ENCODE measurements at regions not wholly inside any gene's neighbourhood (a gene's known extent, or its start where the extent isn't known, plus 50 kb on each side); places are given as distances from the start of the nearest gene placed in this dataset.
A peak's percentile ranks its signal among the peaks of the same experiment; 100 is the strongest.
"Not testable (repeated sequence)": the region's sequence is repeated elsewhere in the genome, so short reads cannot be mapped to it uniquely, and the experiment has no call there.

DNA sequence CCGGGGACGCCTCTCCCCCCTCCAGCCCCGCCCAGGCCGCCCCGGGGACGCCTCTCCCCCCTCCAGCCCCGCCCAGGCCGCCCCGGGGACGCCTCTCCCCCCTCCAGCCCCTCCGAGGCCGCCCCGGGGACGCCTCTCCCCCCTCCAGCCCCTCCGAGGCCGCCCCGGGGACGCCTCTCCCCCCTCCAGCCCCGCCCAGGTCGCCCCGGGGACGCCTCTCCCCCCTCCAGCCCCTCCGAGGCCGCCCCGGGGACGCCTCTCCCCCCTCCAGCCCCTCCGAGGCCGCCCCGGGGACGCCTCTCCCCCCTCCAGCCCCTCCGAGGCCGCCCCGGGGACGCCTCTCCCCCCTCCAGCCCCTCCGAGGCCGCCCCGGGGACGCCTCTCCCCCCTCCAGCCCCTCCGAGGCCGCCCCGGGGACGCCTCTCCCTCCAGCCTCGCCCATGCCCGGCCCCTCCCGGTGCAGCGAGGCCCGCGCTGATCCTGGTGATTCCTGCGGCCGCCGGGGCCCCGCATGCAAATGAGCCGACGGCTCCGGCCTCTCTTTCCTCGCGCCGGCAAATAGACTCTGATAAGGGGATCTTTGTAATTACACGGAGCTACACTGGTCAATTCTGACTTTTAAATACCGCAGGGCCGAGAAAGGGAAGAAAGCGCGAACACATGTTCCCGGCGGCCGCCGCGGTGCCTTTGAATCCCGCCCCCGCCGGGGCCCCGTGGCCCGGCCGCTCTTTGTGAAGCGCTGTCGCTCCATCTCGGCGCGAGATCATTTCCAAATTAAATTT, 114.7 kb upstream of the NKX1-1 start (continued):
- TF ChIP-seq MAZ (CRISPR knock-in tag; conservative IDR thresholded peaks at IDR 0.05 in 1 of 2, IDR thresholded peaks at IDR 0.05 in 1 of 2) (peak; percentile 73 to 85), JUND (IDR thresholded peaks at IDR 0.05; ENCODE audit: borderline replicate concordance, low read depth, low read length) (0 out of 2 replicates have a peak, but pooled peaks have one; percentile 3), MTA3 (IDR thresholded peaks at IDR 0.05; ENCODE audit: borderline replicate concordance) (0 out of 2 replicates have a peak, but pooled peaks have one; percentile 28), ATF7 (IDR thresholded peaks at IDR 0.05) (peak; percentile 51; the same call in 1 of the 2 replicates), L3MBTL2 (IDR thresholded peaks at IDR 0.05) (peak; percentile 99), ZNF639 (CRISPR knock-in tag; conservative IDR thresholded peaks at IDR 0.05 in 1 of 2, IDR thresholded peaks at IDR 0.05 in 1 of 2) (peak in 1 of 2 experiments; percentile 89; a peak in 2 of 4 replicates), MXI1 (IDR thresholded peaks at IDR 0.05; ENCODE audit: low read depth, low read length) (peak; percentile 44; the same call in 1 of the 2 replicates), E2F4 (CRISPR knock-in tag; IDR thresholded peaks at IDR 0.05; ENCODE audit: low read depth) (peak; percentile 90), PHF20 (IDR thresholded peaks at IDR 0.05; ENCODE audit: partially characterized antibody) (peak; percentile 47), ARID3A (IDR thresholded peaks at IDR 0.05; ENCODE audit: borderline replicate concordance, low read depth, low read length) (peak; percentile 71), HDAC2 (IDR thresholded peaks at IDR 0.05) (peak; percentile 54; the same call in 1 of the 2 replicates), DACH1 (IDR thresholded peaks at IDR 0.05; ENCODE audit: partially characterized antibody) (peak; percentile 28), DPF2 (IDR thresholded peaks at IDR 0.05) (peak; percentile 61)
- not testable (repeated sequence) for TF ChIP-seq JUND (tag; IDR thresholded peaks at IDR 0.05; ENCODE audit: borderline replicate concordance, low read depth, low read length)
- TF ChIP-seq, protein P1, sequence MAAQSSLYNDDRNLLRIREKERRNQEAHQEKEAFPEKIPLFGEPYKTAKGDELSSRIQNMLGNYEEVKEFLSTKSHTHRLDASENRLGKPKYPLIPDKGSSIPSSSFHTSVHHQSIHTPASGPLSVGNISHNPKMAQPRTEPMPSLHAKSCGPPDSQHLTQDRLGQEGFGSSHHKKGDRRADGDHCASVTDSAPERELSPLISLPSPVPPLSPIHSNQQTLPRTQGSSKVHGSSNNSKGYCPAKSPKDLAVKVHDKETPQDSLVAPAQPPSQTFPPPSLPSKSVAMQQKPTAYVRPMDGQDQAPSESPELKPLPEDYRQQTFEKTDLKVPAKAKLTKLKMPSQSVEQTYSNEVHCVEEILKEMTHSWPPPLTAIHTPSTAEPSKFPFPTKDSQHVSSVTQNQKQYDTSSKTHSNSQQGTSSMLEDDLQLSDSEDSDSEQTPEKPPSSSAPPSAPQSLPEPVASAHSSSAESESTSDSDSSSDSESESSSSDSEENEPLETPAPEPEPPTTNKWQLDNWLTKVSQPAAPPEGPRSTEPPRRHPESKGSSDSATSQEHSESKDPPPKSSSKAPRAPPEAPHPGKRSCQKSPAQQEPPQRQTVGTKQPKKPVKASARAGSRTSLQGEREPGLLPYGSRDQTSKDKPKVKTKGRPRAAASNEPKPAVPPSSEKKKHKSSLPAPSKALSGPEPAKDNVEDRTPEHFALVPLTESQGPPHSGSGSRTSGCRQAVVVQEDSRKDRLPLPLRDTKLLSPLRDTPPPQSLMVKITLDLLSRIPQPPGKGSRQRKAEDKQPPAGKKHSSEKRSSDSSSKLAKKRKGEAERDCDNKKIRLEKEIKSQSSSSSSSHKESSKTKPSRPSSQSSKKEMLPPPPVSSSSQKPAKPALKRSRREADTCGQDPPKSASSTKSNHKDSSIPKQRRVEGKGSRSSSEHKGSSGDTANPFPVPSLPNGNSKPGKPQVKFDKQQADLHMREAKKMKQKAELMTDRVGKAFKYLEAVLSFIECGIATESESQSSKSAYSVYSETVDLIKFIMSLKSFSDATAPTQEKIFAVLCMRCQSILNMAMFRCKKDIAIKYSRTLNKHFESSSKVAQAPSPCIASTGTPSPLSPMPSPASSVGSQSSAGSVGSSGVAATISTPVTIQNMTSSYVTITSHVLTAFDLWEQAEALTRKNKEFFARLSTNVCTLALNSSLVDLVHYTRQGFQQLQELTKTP (IDR thresholded peaks at IDR 0.05; ENCODE audit: low read depth in 1 of 2, partially characterized antibody in 2 of 2): peak in 1 of 2 experiments; percentile 49

All from K562 (cell line).